ENCODE measurements at regions not wholly inside any gene's neighbourhood (a gene's known extent, or its start where the extent isn't known, plus 50 kb on each side); places are given as distances from the start of the nearest gene placed in this dataset.

- TF ChIP-seq, protein P1, sequence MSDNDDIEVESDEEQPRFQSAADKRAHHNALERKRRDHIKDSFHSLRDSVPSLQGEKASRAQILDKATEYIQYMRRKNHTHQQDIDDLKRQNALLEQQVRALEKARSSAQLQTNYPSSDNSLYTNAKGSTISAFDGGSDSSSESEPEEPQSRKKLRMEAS (CRISPR knock-in tag; IDR thresholded peaks at IDR 0.05), result no peak
- no peak for TF ChIP-seq MLX (CRISPR knock-in tag; IDR thresholded peaks at IDR 0.05)
- no peak for TF ChIP-seq HMGXB4 (CRISPR knock-in tag; IDR thresholded peaks at IDR 0.05)
- TF ChIP-seq ZNF121 (CRISPR knock-in tag; IDR thresholded peaks at IDR 0.05), result no peak
- TF ChIP-seq JAZF1 (CRISPR knock-in tag; IDR thresholded peaks at IDR 0.05), result no peak
- TF ChIP-seq, protein P2, sequence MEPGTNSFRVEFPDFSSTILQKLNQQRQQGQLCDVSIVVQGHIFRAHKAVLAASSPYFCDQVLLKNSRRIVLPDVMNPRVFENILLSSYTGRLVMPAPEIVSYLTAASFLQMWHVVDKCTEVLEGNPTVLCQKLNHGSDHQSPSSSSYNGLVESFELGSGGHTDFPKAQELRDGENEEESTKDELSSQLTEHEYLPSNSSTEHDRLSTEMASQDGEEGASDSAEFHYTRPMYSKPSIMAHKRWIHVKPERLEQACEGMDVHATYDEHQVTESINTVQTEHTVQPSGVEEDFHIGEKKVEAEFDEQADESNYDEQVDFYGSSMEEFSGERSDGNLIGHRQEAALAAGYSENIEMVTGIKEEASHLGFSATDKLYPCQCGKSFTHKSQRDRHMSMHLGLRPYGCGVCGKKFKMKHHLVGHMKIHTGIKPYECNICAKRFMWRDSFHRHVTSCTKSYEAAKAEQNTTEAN (CRISPR knock-in tag; IDR thresholded peaks at IDR 0.05), result no peak
- TF ChIP-seq, protein P3, sequence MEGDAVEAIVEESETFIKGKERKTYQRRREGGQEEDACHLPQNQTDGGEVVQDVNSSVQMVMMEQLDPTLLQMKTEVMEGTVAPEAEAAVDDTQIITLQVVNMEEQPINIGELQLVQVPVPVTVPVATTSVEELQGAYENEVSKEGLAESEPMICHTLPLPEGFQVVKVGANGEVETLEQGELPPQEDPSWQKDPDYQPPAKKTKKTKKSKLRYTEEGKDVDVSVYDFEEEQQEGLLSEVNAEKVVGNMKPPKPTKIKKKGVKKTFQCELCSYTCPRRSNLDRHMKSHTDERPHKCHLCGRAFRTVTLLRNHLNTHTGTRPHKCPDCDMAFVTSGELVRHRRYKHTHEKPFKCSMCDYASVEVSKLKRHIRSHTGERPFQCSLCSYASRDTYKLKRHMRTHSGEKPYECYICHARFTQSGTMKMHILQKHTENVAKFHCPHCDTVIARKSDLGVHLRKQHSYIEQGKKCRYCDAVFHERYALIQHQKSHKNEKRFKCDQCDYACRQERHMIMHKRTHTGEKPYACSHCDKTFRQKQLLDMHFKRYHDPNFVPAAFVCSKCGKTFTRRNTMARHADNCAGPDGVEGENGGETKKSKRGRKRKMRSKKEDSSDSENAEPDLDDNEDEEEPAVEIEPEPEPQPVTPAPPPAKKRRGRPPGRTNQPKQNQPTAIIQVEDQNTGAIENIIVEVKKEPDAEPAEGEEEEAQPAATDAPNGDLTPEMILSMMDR (IDR thresholded peaks at IDR 0.05), result no peak
- no peak for TF ChIP-seq RORB (CRISPR knock-in tag; IDR thresholded peaks at IDR 0.05)
- TF ChIP-seq ZSCAN18 (CRISPR knock-in tag; IDR thresholded peaks at IDR 0.05), result no peak
- no peak for TF ChIP-seq USF1 (CRISPR knock-in tag; IDR thresholded peaks at IDR 0.05)
- TF ChIP-seq NFYB (CRISPR knock-in tag; conservative IDR thresholded peaks at IDR 0.05; ENCODE audit: low read depth), result no peak
- TF ChIP-seq ZNF423 (CRISPR knock-in tag; IDR thresholded peaks at IDR 0.05), result no peak
- TF ChIP-seq NR2C2 (CRISPR knock-in tag; IDR thresholded peaks at IDR 0.05), result no peak
Measured at GRCh38 chr16:79903471-79903870, 302.9 kb upstream of the MAF start.

Measured in WTC11 (cell line).